ENCODE measurements at regions not wholly inside any gene's neighbourhood (a gene's known extent, or its start where the extent isn't known, plus 50 kb on each side); places are given as distances from the start of the nearest gene placed in this dataset.

DNA sequence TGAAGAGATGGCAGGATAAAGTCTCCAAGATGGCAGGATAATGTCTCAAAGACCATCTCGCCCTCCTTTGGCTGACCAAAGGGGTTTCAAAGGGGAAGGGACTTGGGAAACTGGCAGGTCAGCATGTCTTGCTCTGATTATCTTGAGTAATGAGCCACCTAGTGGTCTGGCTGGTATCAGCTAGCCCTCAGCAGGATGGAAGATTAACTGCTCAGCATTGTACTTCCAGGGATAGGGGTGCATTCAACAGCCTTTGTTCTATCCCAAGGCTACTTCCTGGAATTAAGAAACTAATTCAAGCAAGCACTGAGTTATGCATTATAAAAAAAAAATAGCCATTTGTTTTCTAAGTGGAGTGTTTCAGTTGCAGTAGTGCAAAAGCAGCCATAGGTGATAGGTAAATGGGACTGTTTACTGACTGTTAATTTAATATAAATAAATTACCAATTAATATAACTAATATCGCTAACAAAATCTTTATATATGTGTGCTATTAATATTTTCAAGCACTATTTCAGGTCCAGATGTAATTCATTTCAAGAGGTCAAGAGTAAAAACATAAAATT, 555.5 kb downstream of the CDH9 start:
- H3K4me1 Mint-ChIP-seq (ENCODE audit: unreplicated experiment) = no peaks in the 10 kb centered on the region
- no peak overlapping the region for H3K27ac Mint-ChIP-seq
- no peaks in the 10 kb centered on the region for H3K36me3 Mint-ChIP-seq
- no peak for DNase-seq (ENCODE audit: extremely low spot score, unreplicated experiment)
- no peaks in the 10 kb centered on the region for H3K9me3 Mint-ChIP-seq
- peak; percentile 82 for TF ChIP-seq CTCF (conservative IDR thresholded peaks at IDR 0.05)
- H3K4me3 Mint-ChIP-seq = no peak overlapping the region
- H3K27me3 Mint-ChIP-seq = no peaks in the 10 kb centered on the region

- TF ChIP-seq CTCF (conservative IDR thresholded peaks at IDR 0.05) = no peak
- no peaks in the 10 kb centered on the region for H3K9me3 Mint-ChIP-seq
- no peaks in the 10 kb centered on the region for H3K36me3 Mint-ChIP-seq
- H3K27me3 Mint-ChIP-seq = no peaks in the 10 kb centered on the region
- H3K27ac Mint-ChIP-seq = no peak overlapping the region
- H3K4me1 Mint-ChIP-seq (ENCODE audit: unreplicated experiment) = no peaks in the 10 kb centered on the region
- no peak overlapping the region for H3K4me3 Mint-ChIP-seq
- DNase-seq (ENCODE audit: extremely low spot score, unreplicated experiment) = no peak
Observed at GRCh38 chr5:26482076-26482809, 556.1 kb downstream of the CDH9 start.

- H3K9me3 Mint-ChIP-seq = no peaks in the 10 kb centered on the region
- H3K4me3 Mint-ChIP-seq = no peak overlapping the region
- H3K36me3 Mint-ChIP-seq = no peaks in the 10 kb centered on the region
Observed at GRCh38 chr5:26470439-26470838, 567.9 kb downstream of the CDH9 start.

DNA sequence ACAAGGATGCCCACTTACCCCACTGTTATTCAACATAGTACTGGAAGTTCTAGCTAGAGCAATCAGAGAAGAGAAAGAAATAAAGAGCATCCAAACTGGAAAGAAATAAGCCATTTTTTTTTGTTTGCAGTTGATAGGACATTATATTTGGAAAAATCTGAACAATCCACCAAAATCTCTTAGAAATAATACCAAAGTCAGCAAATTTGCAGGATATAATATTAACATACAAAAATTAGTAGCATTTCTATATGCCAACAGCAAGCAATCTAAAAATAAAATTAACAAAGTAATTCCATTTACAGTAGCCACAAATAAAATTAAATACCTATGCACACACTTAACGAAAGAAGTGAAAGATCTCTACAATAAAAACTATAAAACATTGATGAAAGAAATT, 599.3 kb downstream of the CDH9 start:
- Mint-ChIP-seq H3K27me3 (no peaks in the 10 kb centered on the region), H3K4me3 (no peak overlapping the region), H3K9me3 (no peaks in the 10 kb centered on the region), H3K27ac (no peak overlapping the region), H3K4me1 (ENCODE audit: unreplicated experiment) (no peaks in the 10 kb centered on the region), H3K36me3 (no peaks in the 10 kb centered on the region)
- TF ChIP-seq CTCF (conservative IDR thresholded peaks at IDR 0.05) = no peak
- no peak for DNase-seq (ENCODE audit: extremely low spot score, unreplicated experiment)

More at GRCh38 chr5:26470439-26470838, 567.9 kb downstream of the CDH9 start:
- Mint-ChIP-seq H3K4me1 (ENCODE audit: unreplicated experiment) (no peaks in the 10 kb centered on the region), H3K27ac (no peak overlapping the region), H3K27me3 (no peaks in the 10 kb centered on the region)
- DNase-seq (ENCODE audit: extremely low spot score, unreplicated experiment) = no peak
- no peak for TF ChIP-seq CTCF (conservative IDR thresholded peaks at IDR 0.05)

- no peak for DNase-seq (ENCODE audit: extremely low spot score, unreplicated experiment)
- Mint-ChIP-seq H3K27ac (no peak overlapping the region), H3K9me3 (no peaks in the 10 kb centered on the region), H3K4me1 (ENCODE audit: unreplicated experiment) (no peaks in the 10 kb centered on the region), H3K4me3 (no peak overlapping the region), H3K36me3 (no peaks in the 10 kb centered on the region), H3K27me3 (no peaks in the 10 kb centered on the region)
- TF ChIP-seq CTCF (conservative IDR thresholded peaks at IDR 0.05) = no peak
Observed at GRCh38 chr5:26434688-26435087, 603.7 kb downstream of the CDH9 start.

All from type B pancreatic cell (in vitro differentiated cells).